ENCODE measurements at regions not wholly inside any gene's neighbourhood (a gene's known extent, or its start where the extent isn't known, plus 50 kb on each side); places are given as distances from the start of the nearest gene placed in this dataset.
"Not testable (repeated sequence)": the region's sequence is repeated elsewhere in the genome, so short reads cannot be mapped to it uniquely, and the experiment has no call there.

DNA sequence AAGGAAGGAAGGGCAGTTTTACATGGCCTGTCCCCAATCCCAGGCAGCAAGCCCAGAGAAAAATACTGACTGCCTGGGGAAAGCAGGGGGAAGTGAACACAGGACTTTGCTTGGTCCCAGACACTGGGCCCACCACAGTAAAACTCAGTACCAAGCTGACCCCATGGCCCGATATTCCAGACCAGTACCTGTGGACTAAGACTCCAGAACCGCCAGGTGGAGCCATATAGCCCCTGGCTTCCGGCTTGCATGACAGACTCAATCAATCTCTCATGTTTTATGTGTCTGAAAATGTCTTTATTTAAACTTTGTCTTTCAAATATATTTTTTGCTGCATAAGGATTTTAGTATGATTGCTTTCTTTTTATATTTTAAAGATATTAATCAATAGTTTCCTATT, 767.9 kb upstream of the SLITRK6 start:
- POLR2A ChIA-PET, result no interaction called here
- CTCF ChIA-PET, result no interaction called here

DNA sequence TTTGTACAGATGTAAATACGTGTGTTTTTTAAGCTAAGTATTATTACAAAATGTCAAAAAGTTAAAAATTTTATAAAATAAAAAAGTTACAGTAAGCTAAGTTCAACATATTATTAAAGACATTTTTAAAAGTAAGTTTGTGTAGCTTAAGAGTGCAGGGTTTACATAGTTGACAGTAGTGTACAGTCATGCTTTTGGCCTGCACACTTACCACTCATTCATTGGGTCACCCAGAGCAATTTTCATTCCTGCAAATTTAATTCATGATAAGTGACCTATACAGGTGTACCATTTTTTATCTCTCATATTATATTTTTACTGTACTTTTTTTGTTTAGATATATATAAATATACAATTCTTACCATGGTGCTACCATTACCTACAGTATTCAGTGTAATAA, 769.9 kb upstream of the SLITRK6 start:
- POLR2A ChIA-PET, result no interaction called here
- CTCF ChIA-PET, result no interaction called here

- CTCF ChIA-PET, result no interaction called here
- POLR2A ChIA-PET, result no interaction called here
These were observed 770.8 kb upstream of the SLITRK6 start for GRCh38 chr13:86569974-86570373.

DNA sequence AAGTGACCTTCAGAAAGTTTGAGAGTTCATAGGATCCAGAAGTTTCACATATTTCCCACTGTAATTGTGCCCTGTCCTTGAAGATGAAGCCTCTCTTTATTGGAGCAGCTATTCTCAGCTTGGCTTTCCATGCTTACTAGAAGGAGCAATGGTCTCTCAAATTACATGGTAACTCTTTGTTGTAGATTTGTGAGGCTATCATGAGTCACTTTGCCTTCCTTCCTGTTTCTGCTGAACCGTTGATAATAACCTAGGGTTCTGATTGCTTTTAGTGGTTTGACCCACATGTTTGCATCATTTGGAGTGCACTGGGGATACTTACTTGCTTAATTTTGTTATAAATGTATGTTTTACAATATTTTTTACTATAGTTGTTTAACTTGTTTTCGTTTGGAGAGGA, 772.9 kb upstream of the SLITRK6 start:
- POLR2A ChIA-PET, result no interaction called here
- CTCF ChIA-PET, result no interaction called here

GRCh38 chr13:86579662-86580061, 780.4 kb upstream of the SLITRK6 start:
- ChIA-PET CTCF (no interaction called here), POLR2A (no interaction called here)

DNA sequence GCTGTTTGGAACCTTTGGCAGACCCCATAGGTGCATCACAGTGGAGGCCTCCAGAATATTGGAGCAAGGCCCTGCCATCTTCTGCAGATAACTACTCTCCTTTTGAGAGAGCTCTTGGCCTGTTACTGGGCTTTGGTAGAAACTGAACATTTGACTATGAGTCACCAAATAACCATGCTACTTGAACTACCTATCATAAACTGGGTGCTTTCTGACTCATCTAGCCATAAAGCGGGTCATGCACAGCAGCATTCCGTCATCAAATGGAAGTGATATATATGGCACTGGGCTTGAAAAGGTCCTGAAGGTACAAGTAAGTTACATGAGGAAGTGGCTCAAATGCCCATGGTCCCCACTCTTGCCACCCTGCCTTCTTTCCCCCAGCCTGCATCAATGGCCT, 782.5 kb upstream of the SLITRK6 start:
- ChIA-PET CTCF (no interaction called here), POLR2A (no interaction called here)

- ChIA-PET POLR2A (no interaction called here), CTCF (no interaction called here)
These were observed 785.1 kb upstream of the SLITRK6 start for GRCh38 chr13:86584301-86584700.

DNA sequence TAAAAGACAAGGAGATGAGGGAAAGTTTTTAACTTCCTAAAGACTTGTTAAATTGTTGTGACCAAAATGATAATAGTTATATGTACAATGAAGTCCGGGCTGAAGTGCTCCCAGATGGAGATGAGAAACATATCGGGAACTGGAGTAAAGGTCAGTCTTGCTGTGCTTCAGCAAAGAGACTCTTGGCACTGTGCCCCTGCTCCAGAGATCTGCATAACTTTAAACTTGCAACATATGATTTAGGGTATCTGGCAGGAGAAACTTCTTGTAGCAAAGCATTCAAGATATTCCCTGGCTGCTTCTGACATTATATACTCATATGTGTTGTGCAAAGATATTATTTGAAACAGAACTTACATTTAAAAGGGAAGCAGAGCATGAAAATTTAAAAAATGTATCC, 786.6 kb upstream of the SLITRK6 start:
- CTCF ChIA-PET, result no interaction called here
- POLR2A ChIA-PET, result no interaction called here

DNA sequence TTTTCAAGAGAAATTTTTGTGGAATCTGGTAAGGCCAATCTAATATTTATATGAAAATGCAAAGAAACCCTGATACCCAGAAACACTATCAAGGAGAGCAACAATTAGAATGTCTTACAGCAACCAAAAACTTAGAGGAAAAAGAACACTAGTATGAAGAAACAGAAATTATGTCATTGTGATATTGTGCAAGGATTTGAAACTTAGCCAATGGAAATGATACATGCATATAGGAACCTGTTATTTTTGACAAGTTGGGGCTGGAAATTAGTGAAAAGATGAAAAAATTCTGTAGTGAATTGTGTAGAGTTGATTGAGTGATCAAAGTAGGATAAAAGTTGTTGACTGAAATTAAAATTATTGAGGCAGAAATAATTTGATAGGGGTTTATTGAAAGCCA, 792.6 kb upstream of the SLITRK6 start:
- ChIA-PET CTCF (no interaction called here), POLR2A (no interaction called here)

DNA sequence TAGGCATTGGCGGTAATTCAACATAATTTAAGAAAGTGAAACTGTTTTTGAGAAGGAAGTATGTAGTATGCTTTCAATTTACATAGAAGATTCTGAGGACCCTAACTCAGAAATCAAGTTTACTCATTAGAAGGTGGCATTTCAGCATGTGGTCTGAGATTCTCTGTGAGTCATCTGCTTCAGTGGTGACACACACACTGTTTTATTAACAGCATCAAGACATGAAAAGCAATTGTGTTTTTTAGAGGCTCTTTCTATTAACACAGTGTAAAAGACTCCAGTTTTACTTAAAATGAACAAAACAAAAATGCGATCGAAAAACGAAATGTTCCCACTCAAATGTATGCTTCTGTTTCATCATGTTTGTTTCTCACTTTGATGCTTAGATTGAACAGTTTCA, 802.1 kb upstream of the SLITRK6 start:
- ChIA-PET POLR2A (no interaction called here), CTCF (no interaction called here)

- CTCF ChIA-PET, result no interaction called here
- POLR2A ChIA-PET, result no interaction called here
These were observed 807.0 kb upstream of the SLITRK6 start for GRCh38 chr13:86606264-86606663.

GRCh38 chr13:86608701-86609100, 809.5 kb upstream of the SLITRK6 start:
- ChIA-PET CTCF (no interaction called here), POLR2A (no interaction called here)

- CTCF ChIA-PET, result no interaction called here
- POLR2A ChIA-PET, result no interaction called here
These were observed 834.1 kb upstream of the SLITRK6 start for GRCh38 chr13:86633346-86633745.

GRCh38 chr13:86651171-86651570, 852.0 kb upstream of the SLITRK6 start:
- CTCF ChIA-PET, POLR2A ChIA-PET: not testable (repeated sequence)

DNA sequence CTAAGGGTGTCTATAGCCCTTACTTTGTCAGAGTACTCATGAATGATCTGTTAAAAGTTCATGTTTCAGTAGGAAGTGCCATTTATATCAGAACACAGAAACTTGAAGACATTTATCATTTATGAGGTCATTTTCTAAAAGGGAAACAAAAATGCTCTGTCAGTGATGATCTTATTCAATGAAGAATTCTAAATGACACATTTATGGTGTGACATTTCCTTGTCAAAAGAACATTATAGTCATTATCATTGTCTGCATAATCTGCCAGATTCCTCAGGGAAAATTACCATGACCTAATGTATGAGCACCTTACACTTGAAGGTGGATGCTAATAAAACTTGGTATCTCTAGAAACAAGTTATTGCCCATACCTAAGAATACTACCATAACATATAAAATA, 853.8 kb upstream of the SLITRK6 start:
- POLR2A ChIA-PET, result no interaction called here
- CTCF ChIA-PET, result no interaction called here

DNA sequence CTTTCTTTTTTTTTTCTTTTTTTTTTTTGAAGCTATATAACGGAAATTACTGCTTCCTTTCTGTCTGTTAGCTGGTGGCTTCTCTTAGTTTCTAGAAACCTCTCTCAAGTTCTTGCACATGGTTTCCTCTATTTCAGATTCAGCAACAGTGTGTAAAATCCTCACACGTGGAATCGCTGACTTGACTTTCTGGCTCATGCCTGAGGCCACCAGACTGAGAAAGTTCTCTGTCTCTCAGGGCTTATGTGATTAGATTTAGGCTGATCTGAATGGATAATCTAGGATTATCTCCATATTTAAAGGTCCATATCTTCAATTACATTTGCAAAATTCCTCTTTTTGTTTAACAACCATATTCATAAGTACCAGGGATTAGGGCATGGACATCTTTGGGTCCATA, 856.3 kb upstream of the SLITRK6 start:
- POLR2A ChIA-PET, result no interaction called here
- CTCF ChIA-PET, result no interaction called here

DNA sequence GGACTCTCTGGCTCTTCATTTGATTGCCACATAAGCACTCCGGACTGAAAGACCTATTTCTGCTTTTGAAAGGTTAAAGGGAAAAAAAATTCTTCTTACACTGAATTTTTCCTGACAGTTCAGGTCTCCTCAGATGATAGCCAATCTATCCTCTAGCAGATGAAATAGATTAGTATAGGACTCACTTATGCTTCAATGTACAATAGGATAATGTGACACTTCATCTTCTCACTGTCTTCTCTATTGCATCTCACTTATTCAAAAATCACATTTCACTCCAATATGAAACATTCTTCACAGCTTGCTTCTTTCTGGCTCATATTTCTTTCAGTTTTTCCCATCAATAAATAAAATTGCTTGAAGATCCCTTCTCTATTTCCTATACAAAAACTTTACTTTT, 860.9 kb upstream of the SLITRK6 start:
- ChIA-PET POLR2A (no interaction called here), CTCF (no interaction called here)

- ChIA-PET CTCF (no interaction called here), POLR2A (no interaction called here)
These were observed 866.6 kb upstream of the SLITRK6 start for GRCh38 chr13:86665842-86666241.

DNA sequence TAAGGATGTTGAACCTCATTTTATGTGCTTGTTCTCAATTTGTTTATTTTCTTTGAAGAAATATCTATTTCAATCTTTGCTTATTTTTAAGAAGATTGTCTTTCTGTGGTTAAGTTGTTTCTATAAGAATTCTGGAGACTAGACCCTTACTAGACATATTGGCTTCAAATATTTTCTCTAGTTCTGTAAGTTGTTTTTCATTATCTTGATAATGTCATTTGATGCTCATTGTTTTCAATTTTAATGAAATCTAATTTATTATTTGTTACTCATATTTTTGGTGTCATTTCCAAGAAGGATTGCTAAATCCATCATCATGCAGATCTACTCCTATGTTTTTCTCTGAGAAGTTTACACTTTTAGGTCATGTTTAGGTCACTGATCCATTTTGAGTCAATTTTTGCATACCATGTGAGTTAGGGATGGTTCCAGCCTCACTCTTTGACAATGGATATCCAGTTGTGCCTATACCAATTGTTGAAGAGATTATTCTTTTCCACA, 874.8 kb upstream of the SLITRK6 start:
- CTCF ChIA-PET, result no interaction called here
- POLR2A ChIA-PET, result no interaction called here

DNA sequence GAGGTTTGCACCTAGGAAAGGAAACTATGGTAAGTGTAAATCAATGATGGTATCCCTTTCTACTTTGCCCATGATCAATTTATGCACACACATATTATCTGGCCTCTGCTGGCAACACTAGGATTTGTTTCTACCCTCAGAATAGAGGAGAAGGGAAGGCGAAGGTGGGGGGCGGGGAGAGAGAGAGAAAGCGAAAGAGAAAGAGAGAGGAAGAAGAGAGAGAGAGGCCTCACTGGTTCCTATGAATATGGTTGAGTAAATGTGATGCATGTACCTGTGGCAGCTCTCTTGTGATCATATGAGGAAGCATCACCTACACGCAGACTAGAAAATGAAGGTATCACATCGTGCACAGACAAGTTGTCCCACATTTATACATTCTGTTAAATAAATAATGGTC, 882.0 kb upstream of the SLITRK6 start:
- CTCF ChIA-PET, result no interaction called here
- POLR2A ChIA-PET, result no interaction called here

- CTCF ChIA-PET, result no interaction called here
These were observed 885.2 kb upstream of the SLITRK6 start for GRCh38 chr13:86684402-86684801.

GRCh38 chr13:86689911-86690310, 890.7 kb upstream of the SLITRK6 start:
- ChIA-PET CTCF (no interaction called here), POLR2A (no interaction called here)

More at GRCh38 chr13:86684402-86684801, 885.2 kb upstream of the SLITRK6 start:
- POLR2A ChIA-PET, result no interaction called here

DNA sequence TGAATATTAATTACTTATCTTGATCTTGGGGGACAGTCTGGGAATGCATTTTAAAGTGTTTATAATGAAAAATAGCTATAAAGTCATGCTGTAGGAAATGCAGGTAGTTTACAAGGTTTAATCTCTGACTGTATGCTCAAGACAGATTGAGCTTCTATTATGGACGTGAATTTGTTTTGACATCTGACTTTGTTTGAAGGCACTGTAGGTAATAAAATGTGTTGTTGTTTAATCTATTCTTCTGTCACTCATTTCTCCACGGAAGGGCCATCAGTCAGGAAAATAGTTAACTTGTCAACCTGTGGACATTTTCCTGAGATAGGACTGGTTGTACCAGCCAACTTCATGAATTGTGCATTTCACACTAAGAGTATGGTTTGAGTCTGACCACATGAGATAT, 893.1 kb upstream of the SLITRK6 start:
- CTCF ChIA-PET, result no interaction called here
- POLR2A ChIA-PET, result no interaction called here
